Progenitor cell of endocrine pancreas (in vitro differentiated cells): ENCODE measurements at regions not wholly inside any gene's neighbourhood (a gene's known extent, or its start where the extent isn't known, plus 50 kb on each side); places are given as distances from the start of the nearest gene placed in this dataset.

Experiments used
- DNase-seq: peaks from one replicate; pipeline ENCODE4 v3.0.0; 2021; ENCODE audit warnings: low spot score; ENCODE audit not compliant: unreplicated experiment
- H3K27ac Mint-ChIP-seq: 2 replicates; pipeline ENCODE4 v1.8.0; 2021; ENCODE audit warnings: mild to moderate bottlenecking, moderate library complexity, mixed read lengths
- H3K27me3 Mint-ChIP-seq: 2 replicates; pipeline ENCODE4 v1.8.0; 2021; ENCODE audit warnings: mixed read lengths
- H3K36me3 Mint-ChIP-seq: 2 replicates; pipeline ENCODE4 v1.8.0; 2022; ENCODE audit warnings: mixed read lengths; ENCODE audit not compliant: insufficient read depth
- H3K4me1 Mint-ChIP-seq: 2 replicates; pipeline ENCODE4 v1.8.0; 2021; ENCODE audit warnings: low read depth, mixed read lengths
- H3K4me3 Mint-ChIP-seq: 2 replicates; pipeline ENCODE4 v1.8.0; 2021; ENCODE audit warnings: low read depth, mild to moderate bottlenecking, moderate library complexity, mixed read lengths
- H3K9me3 Mint-ChIP-seq: 2 replicates; pipeline ENCODE4 v1.8.0; 2021; ENCODE audit warnings: low read depth, mixed read lengths
- CTCF ChIP-seq: fragments of 200-600 bp; sonication (generic); IDR thresholded peaks from one replicate; pipeline ENCODE4 v1.5.0; 2021; ENCODE audit warnings: antibody characterized with exemption, mild to moderate bottlenecking; ENCODE audit not compliant: unreplicated experiment

GRCh38 chr9:84189904-84190303 lies 150.7 kb downstream of the SLC28A3 start:
- no peak for DNase-seq
- H3K4me1 Mint-ChIP-seq: no peaks in the 10 kb centered on the region
- H3K27ac Mint-ChIP-seq: no peak overlapping the region
- no peaks in the 10 kb centered on the region for H3K36me3 Mint-ChIP-seq
- TF ChIP-seq CTCF: no peak
- H3K9me3 Mint-ChIP-seq: peaks cover 3% of the 10 kb centered on the region
- no peak overlapping the region for H3K4me3 Mint-ChIP-seq
- H3K27me3 Mint-ChIP-seq: peaks cover 8% of the 10 kb centered on the region

GRCh38 chr9:84190411-84190810 lies 150.1 kb downstream of the SLC28A3 start:
- no peak for TF ChIP-seq CTCF
- H3K27ac Mint-ChIP-seq: no peak overlapping the region
- H3K9me3 Mint-ChIP-seq: peaks cover 3% of the 10 kb centered on the region
- no peak for DNase-seq
- H3K4me1 Mint-ChIP-seq: no peaks in the 10 kb centered on the region
- no peaks in the 10 kb centered on the region for H3K36me3 Mint-ChIP-seq
- H3K27me3 Mint-ChIP-seq: peaks cover 8% of the 10 kb centered on the region
- H3K4me3 Mint-ChIP-seq: no peak overlapping the region

GRCh38 chr9:84206801-84207370 lies 133.7 kb downstream of the SLC28A3 start:
- TF ChIP-seq CTCF: no peak
- DNase-seq: no peak
- Mint-ChIP-seq H3K27ac (no peak overlapping the region), H3K4me1 (no peaks in the 10 kb centered on the region), H3K36me3 (no peaks in the 10 kb centered on the region), H3K9me3 (no peaks in the 10 kb centered on the region), H3K4me3 (no peak overlapping the region), H3K27me3 (peaks cover 10% of the 10 kb centered on the region)

GRCh38 chr9:84207491-84207951 lies 133.0 kb downstream of the SLC28A3 start:
- H3K36me3 Mint-ChIP-seq: no peaks in the 10 kb centered on the region
- no peak for DNase-seq
- H3K4me1 Mint-ChIP-seq: no peaks in the 10 kb centered on the region
- H3K9me3 Mint-ChIP-seq: no peaks in the 10 kb centered on the region
- no peak for TF ChIP-seq CTCF
- H3K27ac Mint-ChIP-seq: no peak overlapping the region
- H3K27me3 Mint-ChIP-seq: peaks cover 10% of the 10 kb centered on the region
- H3K4me3 Mint-ChIP-seq: no peak overlapping the region

- Mint-ChIP-seq H3K27me3 (peaks cover 4% of the 10 kb centered on the region), H3K9me3 (peaks cover 4% of the 10 kb centered on the region), H3K27ac (no peak overlapping the region), H3K36me3 (no peaks in the 10 kb centered on the region), H3K4me1 (no peaks in the 10 kb centered on the region), H3K4me3 (no peak overlapping the region)
- DNase-seq: no peak
- no peak for TF ChIP-seq CTCF
Measured at GRCh38 chr9:84212246-84212645, 128.3 kb downstream of the SLC28A3 start.
